GM21576 (cell line): ENCODE measurements at regions not wholly inside any gene's neighbourhood (a gene's known extent, or its start where the extent isn't known, plus 50 kb on each side); places are given as distances from the start of the nearest gene placed in this dataset.
"Not testable (repeated sequence)": the region's sequence is repeated elsewhere in the genome, so short reads cannot be mapped to it uniquely, and the experiment has no call there.

Source experiments
- ATAC-seq: cut with Tn5 transposase; IDR thresholded peaks from one replicate; pipeline ENCODE4 v1.9.1; 2021; ENCODE audit warnings: mild to moderate bottlenecking, moderate library complexity; ENCODE audit not compliant: unreplicated experiment

- ATAC-seq: no peak
Observed at GRCh38 chr5:36462295-36463021, 143.9 kb upstream of the SLC1A3 start.

- ATAC-seq: not testable (repeated sequence)
Observed at GRCh38 chr5:36475942-36476341, 130.5 kb upstream of the SLC1A3 start.

GRCh38 chr5:36478646-36479317, 127.6 kb upstream of the SLC1A3 start:
- no peak for ATAC-seq

GRCh38 chr5:36481454-36482120, 124.8 kb upstream of the SLC1A3 start:
- no peak for ATAC-seq

GRCh38 chr5:36482812-36483211, 123.6 kb upstream of the SLC1A3 start:
- no peak for ATAC-seq

GRCh38 chr5:36489505-36489904, 116.9 kb upstream of the SLC1A3 start:
- no peak for ATAC-seq

- ATAC-seq: no peak
Observed at GRCh38 chr5:36491856-36492255, 114.5 kb upstream of the SLC1A3 start.

- ATAC-seq: no peak
Observed at GRCh38 chr5:36492984-36493654, 113.3 kb upstream of the SLC1A3 start.

- no peak for ATAC-seq
Observed at GRCh38 chr5:36494028-36494427, 112.4 kb upstream of the SLC1A3 start.

- no peak for ATAC-seq
Observed at GRCh38 chr5:36494841-36495601, 111.4 kb upstream of the SLC1A3 start.

- ATAC-seq: no peak
Observed at GRCh38 chr5:36495611-36496010, 110.8 kb upstream of the SLC1A3 start.

- no peak for ATAC-seq
Observed at GRCh38 chr5:36496471-36496870, 109.9 kb upstream of the SLC1A3 start.

GRCh38 chr5:36502608-36503007, 103.8 kb upstream of the SLC1A3 start:
- ATAC-seq: no peak

GRCh38 chr5:36505021-36505420, 101.4 kb upstream of the SLC1A3 start:
- ATAC-seq: no peak

- ATAC-seq: no peak
Observed at GRCh38 chr5:36507332-36507952, 99.0 kb upstream of the SLC1A3 start.

GRCh38 chr5:36508331-36508730, 98.1 kb upstream of the SLC1A3 start:
- ATAC-seq: not testable (repeated sequence)

- ATAC-seq: not testable (repeated sequence)
Observed at GRCh38 chr5:36513647-36514046, 92.8 kb upstream of the SLC1A3 start.

GRCh38 chr5:36519881-36520280, 86.5 kb upstream of the SLC1A3 start:
- ATAC-seq: no peak

GRCh38 chr5:36521219-36521618, 85.2 kb upstream of the SLC1A3 start:
- no peak for ATAC-seq
